Endodermal cell (in vitro differentiated cells): ENCODE measurements at regions not wholly inside any gene's neighbourhood (a gene's known extent, or its start where the extent isn't known, plus 50 kb on each side); places are given as distances from the start of the nearest gene placed in this dataset.

Experiments used
- DNase-seq: peaks from one replicate; pipeline ENCODE4 v3.0.0-alpha.2; 2017
- H3K27ac ChIP-seq: 2 replicates; pipeline ENCODE4 v1.5.1; 2013; ENCODE audit warnings: mild to moderate bottlenecking, low read depth, low read length, moderate library complexity
- H3K27me3 ChIP-seq: 2 replicates; pipeline ENCODE4 v1.6.1; 2013; ENCODE audit warnings: mild to moderate bottlenecking, low read length, moderate library complexity; ENCODE audit not compliant: insufficient read depth, control insufficient read depth, poor library complexity, severe bottlenecking
- H3K36me3 ChIP-seq: 2 replicates; pipeline ENCODE4 v1.7.0; 2013; ENCODE audit warnings: mild to moderate bottlenecking, low read length, moderate library complexity; ENCODE audit not compliant: control insufficient read depth, insufficient read depth
- H3K4me1 ChIP-seq: one replicate; pipeline ENCODE4 v1.7.0; 2013; ENCODE audit warnings: low read length; ENCODE audit not compliant: control insufficient read depth, insufficient read depth
- H3K4me3 ChIP-seq: 2 replicates; pipeline ENCODE4 v1.5.1; 2013; ENCODE audit warnings: mild to moderate bottlenecking, low read length, moderate library complexity
- H3K9ac ChIP-seq: 2 replicates; pipeline ENCODE4 v1.6.1; 2013; ENCODE audit warnings: mild to moderate bottlenecking, low read length, moderate library complexity; ENCODE audit not compliant: poor library complexity, severe bottlenecking; ENCODE audit errors: extremely low read depth
- H3K9me3 ChIP-seq: 2 replicates; pipeline ENCODE4 v1.6.1; 2013; ENCODE audit warnings: mild to moderate bottlenecking, low read length, moderate library complexity; ENCODE audit not compliant: control insufficient read depth
- H3K27ac Mint-ChIP-seq: 2 replicates; pipeline ENCODE4 v1.8.0; 2020; ENCODE audit warnings: mixed read lengths
- H3K27me3 Mint-ChIP-seq: 2 replicates; pipeline ENCODE4 v1.8.0; 2021; ENCODE audit warnings: mild to moderate bottlenecking, mixed read lengths; ENCODE audit not compliant: insufficient read depth
- H3K36me3 Mint-ChIP-seq: 2 replicates; pipeline ENCODE4 v1.8.0; 2020; ENCODE audit warnings: low read depth, mixed read lengths
- H3K4me1 Mint-ChIP-seq: 2 replicates; pipeline ENCODE4 v1.8.0; 2020; ENCODE audit warnings: mixed read lengths
- H3K4me3 Mint-ChIP-seq: 2 replicates; pipeline ENCODE4 v1.8.0; 2020; ENCODE audit warnings: mild to moderate bottlenecking, moderate library complexity, mixed read lengths
- H3K9me3 Mint-ChIP-seq: 2 replicates; pipeline ENCODE4 v1.8.0; 2020; ENCODE audit warnings: mild to moderate bottlenecking, mixed read lengths
- CTCF ChIP-seq: fragments of 200-600 bp; sonication (generic); conservative IDR thresholded peaks from 2 replicates; pipeline ENCODE4 v1.5.0; 2021; ENCODE audit warnings: antibody characterized with exemption, mild to moderate bottlenecking
- WGBS, 2 experiments: methylation state at CpG; one replicate each; pipeline versions ENCODE4 v1.1.5 to v1.1.7; 2013; ENCODE audit warnings: missing lambda C conversion rate in 2 of 2, mixed read lengths in 1 of 2; ENCODE audit not compliant: insufficient coverage in 1 of 2, insufficient read length in 1 of 2; 5-methylcytosine and 5-hydroxymethylcytosine counted together

DNA sequence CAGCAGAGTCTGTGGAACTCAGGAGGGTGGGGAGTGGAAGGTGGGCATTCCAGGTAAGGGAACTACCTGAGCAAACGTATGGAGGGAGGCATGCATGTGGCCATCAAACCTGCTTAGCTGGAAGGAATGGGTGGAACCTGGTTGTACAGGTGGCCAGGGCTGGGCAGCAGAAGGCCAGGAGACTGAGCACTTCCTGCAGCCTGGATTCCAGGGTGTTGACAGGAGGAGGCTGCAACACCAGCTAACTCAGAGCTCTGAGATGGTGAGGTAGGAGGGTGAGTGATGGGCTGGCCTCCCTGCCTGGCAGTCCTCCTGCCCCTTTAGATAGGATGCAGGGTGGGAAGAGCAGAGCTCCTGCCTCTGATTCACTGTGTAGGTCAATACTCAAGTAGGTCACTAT is 92.5 kb upstream of the CPEB4 start:
- WGBS, 2 experiments = 75 to 92% methylated on average over 1 of the region's 1 CpG
- TF ChIP-seq CTCF = no peak
- Histone ChIP-seq H3K27me3 (no peaks in the 10 kb centered on the region), H3K4me3 (no peak overlapping the region), H3K9me3 (no peaks in the 10 kb centered on the region), H3K27ac (no peak overlapping the region), H3K4me1 (no peaks in the 10 kb centered on the region), H3K9ac (no peak overlapping the region), H3K36me3 (no peaks in the 10 kb centered on the region)
- no peak overlapping the region for H3K27ac Mint-ChIP-seq
- H3K9me3 Mint-ChIP-seq = no peaks in the 10 kb centered on the region
- no peak for DNase-seq
- H3K4me3 Mint-ChIP-seq = no peak overlapping the region
- H3K4me1 Mint-ChIP-seq = no peaks in the 10 kb centered on the region
- no peaks in the 10 kb centered on the region for H3K27me3 Mint-ChIP-seq
- no peaks in the 10 kb centered on the region for H3K36me3 Mint-ChIP-seq

DNA sequence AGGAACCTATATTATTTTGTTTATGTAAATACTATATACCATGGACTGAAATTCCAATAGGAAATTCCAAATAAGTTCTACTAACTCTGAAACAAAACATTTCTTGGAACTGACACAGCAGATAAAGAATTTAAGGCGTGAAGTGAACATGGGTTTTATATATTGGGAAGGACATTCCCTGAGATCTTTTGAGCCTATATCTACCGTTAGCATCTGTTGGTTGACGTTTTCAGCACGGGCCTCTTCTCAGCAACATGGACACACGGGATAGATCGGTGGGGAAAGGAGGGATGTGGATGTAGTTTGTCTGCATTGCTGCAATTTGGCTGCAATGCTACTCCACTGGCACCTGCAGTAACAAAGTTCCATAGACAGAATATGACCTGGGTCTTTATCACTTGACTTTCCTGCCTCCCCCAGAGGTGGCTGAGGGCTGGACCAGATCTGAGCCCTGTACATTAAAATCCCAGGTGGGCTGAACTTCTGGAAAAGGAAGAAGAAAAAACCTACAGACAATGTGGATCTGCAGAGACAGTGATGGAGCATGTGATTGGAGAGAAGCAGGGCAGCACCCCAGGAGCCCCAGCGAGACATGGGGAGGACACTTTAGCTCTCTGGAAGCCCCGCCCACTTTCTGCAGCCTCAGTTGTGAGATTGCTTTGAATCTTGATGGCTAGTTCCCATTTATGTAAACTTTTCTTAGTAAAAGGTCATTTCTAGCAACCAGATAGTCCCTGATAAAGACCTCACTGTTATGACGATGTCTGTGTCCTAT is 91.2 kb upstream of the CPEB4 start:
- no peaks in the 10 kb centered on the region for H3K36me3 Mint-ChIP-seq
- WGBS, 2 experiments = 81 to 93% methylated on average over 4 to 9 of the region's 9 CpGs
- no peaks in the 10 kb centered on the region for H3K9me3 Mint-ChIP-seq
- no peak overlapping the region for H3K4me3 ChIP-seq
- no peak for DNase-seq
- no peak for TF ChIP-seq CTCF
- no peaks in the 10 kb centered on the region for H3K27me3 ChIP-seq
- no peaks in the 10 kb centered on the region for H3K36me3 ChIP-seq
- no peak overlapping the region for H3K4me3 Mint-ChIP-seq
- no peak overlapping the region for H3K27ac Mint-ChIP-seq
- H3K27ac ChIP-seq = no peak overlapping the region
- no peaks in the 10 kb centered on the region for H3K9me3 ChIP-seq
- no peaks in the 10 kb centered on the region for H3K4me1 ChIP-seq
- no peaks in the 10 kb centered on the region for H3K27me3 Mint-ChIP-seq
- no peaks in the 10 kb centered on the region for H3K4me1 Mint-ChIP-seq
- no peak overlapping the region for H3K9ac ChIP-seq

- Mint-ChIP-seq H3K4me1 (no peaks in the 10 kb centered on the region), H3K36me3 (no peaks in the 10 kb centered on the region), H3K27me3 (no peaks in the 10 kb centered on the region), H3K9me3 (no peaks in the 10 kb centered on the region), H3K4me3 (no peak overlapping the region), H3K27ac (no peak overlapping the region)
- no peaks in the 10 kb centered on the region for H3K36me3 ChIP-seq
- no peaks in the 10 kb centered on the region for H3K9me3 ChIP-seq
- WGBS, 2 experiments = 85 to 89% methylated on average over 3 to 4 of the region's 4 CpGs
- no peak overlapping the region for H3K27ac ChIP-seq
- no peak for DNase-seq
- H3K9ac ChIP-seq = no peak overlapping the region
- TF ChIP-seq CTCF = no peak
- no peak overlapping the region for H3K4me3 ChIP-seq
- H3K4me1 ChIP-seq = no peaks in the 10 kb centered on the region
- H3K27me3 ChIP-seq = no peaks in the 10 kb centered on the region
Observed at GRCh38 chr5:173798127-173798810, 89.9 kb upstream of the CPEB4 start.
